GM19351 (cell line): ENCODE measurements at regions not wholly inside any gene's neighbourhood (a gene's known extent, or its start where the extent isn't known, plus 50 kb on each side); places are given as distances from the start of the nearest gene placed in this dataset.
"Not testable (repeated sequence)": the region's sequence is repeated elsewhere in the genome, so short reads cannot be mapped to it uniquely, and the experiment has no call there.

Experiments used
- ATAC-seq: cut with Tn5 transposase; IDR thresholded peaks from one replicate; pipeline ENCODE4 v1.9.1; 2021; ENCODE audit warnings: mild to moderate bottlenecking, moderate library complexity; ENCODE audit not compliant: unreplicated experiment

DNA sequence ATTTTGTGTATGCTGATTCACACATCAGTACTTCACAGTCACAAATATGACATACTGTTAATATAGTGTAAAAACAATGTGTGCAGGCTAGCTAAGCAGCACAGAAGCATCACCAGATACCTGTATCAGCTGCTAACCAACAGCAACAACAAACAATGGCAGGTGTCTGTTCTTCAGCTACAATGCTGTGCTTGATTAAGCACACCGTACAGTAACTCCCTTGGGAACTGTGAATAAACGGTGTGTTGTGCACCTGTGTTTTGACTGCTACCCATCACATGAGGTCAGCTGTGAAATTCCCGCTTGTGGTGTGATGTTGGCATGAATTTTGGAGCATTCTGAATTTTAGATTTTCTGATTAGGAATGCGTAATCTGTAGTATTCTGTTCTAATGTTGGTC lies 379.7 kb upstream of the FAT1 start:
- no peak for ATAC-seq

DNA sequence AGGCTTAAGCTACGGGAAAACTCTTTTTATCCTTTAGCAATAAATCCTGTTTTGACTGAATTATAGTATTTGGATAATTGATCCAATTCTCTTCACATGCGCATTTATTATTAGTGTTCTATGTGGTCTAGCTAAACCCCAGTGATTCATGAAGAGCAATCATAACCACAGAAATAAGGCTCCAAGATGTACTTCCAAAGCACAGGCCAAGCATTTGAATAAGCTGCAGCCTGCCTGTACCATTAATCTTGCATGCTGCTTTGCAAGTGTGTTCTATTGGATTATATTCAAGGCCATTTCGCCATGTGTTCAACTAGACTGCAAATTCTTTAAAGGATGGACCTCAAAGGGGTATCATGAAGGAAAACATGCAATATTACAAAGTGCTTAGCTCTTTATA lies 385.2 kb upstream of the FAT1 start:
- no peak for ATAC-seq

DNA sequence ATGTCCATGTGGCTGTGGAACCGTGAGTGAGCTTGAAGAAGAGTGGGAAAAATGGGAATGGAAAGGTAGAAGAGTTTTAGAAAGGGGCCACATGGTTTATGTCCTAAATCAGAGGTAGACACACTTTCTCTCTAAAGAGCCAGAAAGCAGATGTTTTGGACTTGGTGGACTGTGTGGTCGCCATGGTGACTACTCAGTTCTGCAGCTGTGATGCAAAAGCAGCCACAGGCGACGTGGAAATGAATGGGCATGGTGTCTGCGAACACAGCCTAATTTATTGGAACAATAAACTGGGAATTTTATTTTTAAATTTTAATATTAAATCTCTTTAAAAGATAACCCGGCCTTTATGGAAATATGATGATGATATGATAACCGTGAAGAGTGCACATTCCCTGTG lies 386.0 kb upstream of the FAT1 start:
- no peak for ATAC-seq

DNA sequence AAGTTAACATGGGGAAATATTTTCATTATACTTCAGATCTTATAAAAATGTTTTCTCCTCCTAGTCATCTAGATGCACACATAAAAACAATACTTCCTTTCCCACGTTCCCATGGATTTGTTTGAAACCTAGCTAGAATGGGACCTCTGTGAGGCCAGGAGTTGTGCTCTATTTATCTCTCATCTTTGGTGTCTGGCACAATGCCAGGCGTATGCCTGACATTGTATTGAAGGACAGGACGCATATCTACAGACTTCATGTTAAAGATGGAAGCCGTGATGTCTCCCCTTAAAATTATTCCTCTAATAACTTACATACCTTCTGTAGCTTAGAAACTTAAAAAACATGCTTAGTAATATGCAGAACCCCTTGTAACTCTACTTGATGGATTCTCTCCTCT lies 394.5 kb upstream of the FAT1 start:
- no peak for ATAC-seq

DNA sequence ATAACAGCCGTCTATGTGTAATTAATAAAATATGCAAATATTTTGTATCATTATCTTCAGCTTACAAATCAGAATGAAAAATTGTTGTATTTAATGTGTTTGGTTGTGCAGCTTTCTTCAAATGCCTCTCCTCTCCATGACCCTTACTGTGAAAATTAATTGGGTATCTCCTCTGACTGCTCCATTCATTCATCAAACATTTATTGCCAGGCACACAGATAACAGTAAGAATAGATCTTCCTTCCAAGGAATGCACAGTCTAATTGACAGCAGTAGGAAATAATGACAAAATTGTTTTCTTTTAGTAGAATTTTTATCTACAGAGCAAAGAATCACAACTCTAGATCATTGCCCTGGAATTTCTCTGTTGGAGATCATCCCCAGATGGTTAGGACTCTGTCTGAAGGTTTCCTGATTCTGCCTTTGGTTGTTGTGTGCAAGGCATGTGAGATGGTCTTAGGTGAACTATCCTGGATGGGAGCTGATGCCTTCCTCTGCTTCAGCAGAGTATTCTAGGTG lies 395.0 kb upstream of the FAT1 start:
- ATAC-seq, result no peak

DNA sequence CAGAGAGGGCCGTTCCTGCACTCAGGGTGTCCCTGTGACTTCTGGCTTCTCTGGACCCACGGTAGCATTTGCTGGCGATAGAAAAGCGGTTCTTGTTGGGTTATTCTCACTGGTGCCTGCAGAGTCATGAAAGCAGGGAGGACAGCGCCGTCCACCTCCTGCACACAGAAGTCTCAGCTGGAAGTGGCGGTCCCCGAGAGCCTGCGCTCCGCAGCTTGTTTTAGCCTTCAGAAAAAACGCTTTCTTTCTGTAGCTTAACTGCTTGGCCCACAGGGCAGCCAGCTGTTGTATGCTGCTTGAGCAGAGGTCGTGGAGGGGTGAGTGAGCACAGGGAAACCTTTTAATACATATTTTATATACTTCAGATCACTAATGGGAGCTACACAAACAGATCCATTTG lies 400.7 kb upstream of the FAT1 start:
- no peak for ATAC-seq

DNA sequence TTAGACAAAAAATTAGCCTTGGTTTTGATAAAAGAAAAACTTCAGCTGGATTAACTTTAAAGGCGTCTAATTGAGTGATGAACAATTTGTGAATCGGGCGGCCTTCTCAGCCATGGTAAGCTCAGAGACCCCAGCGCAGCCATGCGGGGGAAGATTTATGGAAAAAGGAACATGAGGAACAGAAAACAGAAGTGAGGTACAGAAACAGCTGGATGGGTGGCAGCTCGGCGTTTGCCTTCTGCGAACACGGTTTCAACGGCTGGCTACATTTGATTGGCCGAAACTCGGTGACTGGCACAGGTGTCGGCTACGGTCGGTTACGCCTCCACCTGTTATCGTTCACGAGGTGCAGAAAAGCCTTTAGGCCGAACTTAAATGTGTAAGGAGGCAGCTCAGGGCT lies 401.4 kb upstream of the FAT1 start:
- no peak for ATAC-seq

DNA sequence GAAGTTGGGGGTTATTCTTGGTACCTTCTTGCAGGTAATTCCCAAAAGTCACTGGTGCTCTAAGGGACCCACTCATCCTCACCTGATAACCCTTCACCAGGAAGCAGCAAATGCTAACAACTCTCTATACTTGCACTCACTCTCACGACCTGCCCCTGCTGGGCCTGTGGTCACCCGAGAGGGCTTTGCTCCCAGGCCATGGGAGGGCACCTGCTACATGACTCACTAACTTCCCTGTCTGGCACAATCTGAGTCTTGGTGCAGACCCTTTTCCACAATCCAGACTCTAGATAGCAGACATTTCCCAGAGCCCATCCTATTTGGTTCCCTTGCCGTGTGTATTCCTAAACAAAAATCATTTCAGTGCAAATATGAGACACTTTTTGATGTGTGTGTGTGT lies 403.8 kb upstream of the FAT1 start:
- ATAC-seq, result no peak

DNA sequence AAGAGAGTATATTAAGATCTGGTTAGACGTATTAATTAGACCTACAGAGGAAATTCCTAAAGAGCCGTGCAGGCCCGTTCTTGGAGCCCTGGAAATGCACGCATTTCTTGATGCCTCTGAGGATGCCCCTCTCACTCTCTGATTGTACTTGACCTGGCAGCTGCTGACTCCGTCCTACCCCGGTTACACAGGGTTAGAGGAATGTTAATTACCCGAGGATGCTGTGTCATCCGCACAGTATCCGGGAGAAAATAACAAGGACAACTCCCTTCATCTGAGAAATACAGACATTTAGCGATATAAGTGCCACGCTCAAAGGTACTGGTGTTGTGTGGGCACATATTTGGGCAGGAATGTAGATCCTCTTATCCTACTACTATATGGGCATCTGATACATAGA lies 404.6 kb upstream of the FAT1 start:
- ATAC-seq, result no peak

DNA sequence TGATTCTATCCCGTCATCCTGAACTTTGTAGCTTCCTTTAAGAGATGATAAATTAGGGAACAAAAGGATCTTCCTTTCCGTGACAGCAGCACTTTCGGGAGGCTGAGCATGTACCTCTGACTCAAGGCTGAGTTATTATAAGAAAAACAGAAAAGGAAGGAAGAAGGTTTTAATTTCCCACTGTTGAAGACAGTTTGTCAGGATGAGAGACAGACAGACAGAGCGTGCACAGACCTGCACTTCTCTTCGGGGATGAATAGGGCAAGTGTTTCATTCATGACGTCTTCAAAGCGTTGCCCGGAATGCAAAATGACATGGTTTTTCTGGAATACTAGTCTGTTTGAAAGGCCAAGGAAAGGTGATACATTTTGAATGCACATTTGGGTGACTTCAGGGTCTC lies 405.3 kb upstream of the FAT1 start:
- no peak for ATAC-seq

DNA sequence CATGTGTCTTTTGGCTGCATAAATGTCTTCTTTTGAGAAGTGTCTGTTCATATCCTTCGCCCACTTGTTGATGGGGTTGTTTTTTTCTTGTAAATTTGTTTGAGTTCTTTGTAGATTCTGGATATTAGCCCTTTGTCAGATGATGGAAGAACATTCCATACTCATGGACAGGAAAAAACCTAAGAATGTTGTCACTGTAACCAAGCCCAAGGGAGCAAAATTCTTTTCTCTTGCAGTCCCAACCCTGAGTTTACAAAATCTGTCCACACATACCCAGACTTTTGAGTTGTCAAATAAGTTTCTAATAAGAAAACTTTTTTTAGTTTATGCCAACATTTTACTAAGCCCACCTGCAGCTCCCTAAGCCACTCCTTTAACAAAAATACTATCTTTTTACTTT lies 408.2 kb upstream of the FAT1 start:
- ATAC-seq, result not testable (repeated sequence)

DNA sequence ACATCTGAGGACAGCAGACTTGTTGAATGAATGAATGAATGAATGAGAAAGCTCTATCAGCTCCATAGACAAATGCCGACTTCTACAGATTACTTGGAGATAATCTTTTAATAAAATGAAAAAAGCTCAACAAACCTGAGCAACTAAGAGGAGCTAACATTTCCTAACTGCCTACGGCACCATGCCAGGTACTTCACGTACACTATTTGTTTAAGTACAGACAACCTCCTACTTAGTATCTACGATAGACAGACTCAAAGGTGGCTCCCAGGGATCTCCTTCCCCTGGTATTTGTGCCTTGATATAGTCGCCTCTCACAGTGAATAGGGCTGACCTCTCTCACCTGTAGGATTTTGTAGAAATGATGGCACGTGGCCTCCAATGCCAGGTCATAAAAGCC lies 412.2 kb upstream of the FAT1 start:
- no peak for ATAC-seq

DNA sequence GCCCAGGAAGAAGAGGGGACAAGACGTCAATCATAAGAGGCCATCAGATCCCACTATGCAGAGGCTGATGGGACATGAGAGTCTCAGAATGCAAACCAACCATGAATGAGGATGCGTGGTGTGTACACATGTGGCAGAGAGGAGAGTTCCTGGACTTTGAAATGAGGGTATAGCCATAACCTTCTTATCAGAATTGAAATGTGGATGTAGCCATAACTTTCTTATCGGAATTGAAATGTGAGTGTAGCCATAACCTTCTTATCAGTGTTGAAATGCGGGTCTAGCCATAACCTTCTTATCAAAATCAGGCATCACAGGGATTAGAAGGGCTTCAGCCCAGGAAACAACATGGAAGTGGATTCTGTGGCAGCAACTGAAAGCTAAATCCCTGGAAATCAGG lies 415.5 kb upstream of the FAT1 start:
- no peak for ATAC-seq

DNA sequence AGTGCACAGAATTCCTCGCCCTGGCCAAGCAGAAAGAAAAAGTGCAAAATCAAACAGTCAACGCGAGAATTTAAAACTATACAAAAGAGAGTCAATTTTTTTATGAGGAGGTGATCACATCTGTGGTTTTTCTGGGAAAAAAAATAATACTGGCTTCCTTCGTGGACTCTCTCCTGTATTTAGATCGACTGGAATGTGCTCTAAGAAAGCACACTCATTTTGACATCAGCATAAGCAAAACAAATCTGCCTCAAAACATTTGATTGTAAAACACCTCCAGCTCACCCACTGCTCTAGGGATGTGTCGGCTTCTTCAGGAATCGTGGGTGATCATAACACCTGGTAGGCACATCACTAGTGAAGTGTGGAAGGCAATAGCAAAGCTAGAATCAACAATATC lies 417.4 kb upstream of the FAT1 start:
- no peak for ATAC-seq

DNA sequence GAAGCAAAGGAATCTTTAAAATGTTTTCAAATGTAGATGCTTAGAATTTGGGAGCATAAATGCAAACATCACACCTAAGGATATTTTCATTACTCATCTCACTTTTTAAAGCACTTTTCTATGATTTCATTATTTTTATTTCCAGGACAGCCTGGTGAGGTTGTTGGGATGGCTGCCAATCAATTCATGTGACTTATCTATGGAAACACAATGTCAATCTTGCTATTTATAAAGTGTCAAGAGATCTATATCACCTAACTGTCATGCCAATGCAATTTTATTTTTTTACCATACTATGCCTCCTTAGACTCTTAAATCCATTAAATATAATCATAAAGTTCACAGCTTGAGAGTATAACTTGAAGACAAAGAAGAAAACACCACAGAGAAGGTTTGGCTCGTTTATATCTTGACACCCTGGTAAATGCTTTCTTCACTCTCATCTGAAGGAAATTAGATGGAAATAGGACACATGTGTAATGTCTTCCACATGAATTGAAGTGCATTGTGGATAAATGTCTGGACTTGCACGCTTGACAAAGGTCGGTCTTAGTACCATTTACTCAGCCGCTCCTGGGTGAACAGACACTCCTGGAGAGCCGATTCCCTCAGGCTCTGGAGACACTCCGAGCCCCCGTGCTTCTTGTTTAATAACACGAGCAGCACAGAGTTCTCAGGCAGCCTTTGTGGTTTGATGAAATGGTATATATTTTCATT lies 425.7 kb upstream of the FAT1 start:
- ATAC-seq, result no peak

DNA sequence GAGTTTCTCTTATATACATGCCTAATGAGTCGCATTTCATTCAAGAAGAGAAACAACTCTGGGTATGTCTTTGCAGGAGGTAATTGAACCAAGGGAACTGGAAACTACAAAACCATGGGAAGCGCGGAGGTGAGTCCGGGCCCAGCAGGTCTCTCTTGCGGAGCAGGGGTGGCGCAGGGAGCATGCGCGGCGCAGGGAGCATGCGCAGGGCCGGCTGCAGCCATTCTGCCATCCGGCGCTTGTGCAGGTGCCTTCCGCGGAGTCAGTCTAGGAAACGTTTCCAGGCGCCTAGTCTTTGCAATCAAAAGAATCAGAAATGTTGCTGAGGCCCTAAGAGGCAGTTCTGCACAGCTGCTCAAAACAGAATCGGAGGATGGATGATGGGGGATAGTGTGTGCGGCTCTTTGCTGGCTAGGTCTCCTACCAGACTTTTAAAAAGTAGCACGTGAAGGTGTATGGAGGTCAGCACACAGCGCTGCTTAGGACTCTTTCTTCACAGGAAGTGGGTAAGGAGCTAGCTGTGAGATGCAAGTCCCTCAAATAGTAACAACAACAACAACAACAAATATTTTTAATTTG lies 433.8 kb upstream of the FAT1 start:
- no peak for ATAC-seq

DNA sequence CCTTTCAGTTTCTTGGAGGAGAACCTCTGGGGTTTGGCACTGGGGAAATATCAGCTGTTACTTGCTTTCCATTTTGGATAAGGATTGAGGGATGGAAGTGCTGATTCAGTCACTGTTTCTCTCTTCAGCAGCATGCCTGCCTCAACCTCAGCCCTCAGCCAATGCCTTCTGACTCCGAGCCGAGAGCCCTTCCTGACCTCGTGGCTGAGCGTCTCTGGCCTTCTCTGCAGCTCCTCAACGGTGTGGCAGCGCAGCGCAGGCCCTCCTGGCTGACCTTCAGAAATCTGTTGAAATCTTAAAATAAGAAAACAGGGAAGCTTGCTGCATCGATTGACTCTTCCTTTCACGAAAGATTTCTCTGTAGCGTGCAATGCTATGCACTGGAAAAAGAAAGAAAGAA lies 434.3 kb upstream of the FAT1 start:
- ATAC-seq, result no peak

DNA sequence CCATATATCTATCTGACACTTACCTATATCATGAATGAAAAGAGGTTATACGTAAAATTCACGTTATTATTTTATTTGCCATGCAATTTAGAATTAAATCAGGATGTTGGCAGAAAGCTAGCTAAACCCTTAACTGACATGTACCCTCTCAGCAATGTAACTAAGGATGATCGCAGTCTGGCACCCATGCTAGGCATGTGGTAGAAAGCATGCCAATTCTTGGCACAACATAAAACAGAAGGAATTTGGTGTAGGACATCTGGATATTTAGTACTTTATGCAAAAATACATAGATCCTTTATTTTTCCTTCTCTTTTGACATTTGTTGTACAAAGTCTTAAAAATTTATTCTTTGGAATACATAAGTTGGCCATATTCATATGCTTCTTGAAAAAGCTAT lies 436.8 kb upstream of the FAT1 start:
- ATAC-seq, result no peak

DNA sequence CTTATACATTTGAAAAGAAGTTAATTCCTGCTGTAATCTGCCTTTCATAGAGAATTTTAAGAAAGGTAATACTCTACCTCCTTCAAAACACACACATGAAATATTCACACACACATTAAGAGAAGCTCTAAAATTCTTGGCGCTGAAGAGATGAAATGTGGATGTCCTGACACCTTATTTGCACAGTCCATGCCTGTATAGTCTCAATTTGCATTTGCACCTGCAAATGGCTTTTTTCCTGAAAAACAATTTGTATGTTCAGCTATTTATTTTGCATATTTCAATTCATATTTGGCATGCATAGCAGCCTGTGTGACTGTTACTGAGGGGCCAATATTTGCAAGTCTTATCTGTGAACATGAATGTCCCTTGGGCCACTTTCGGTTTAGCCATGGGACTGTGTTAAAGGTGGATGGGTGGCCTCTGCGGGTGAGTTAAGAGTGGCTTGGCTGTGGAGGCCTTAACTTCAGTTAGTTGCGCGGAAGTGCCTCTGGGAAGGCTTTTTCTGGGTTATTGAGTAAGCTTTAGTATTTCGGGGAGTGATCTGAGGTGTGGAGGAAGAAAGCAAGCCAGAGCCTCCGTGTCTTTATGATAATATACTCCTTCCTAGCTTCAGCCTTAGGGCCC lies 443.3 kb upstream of the FAT1 start:
- ATAC-seq, result no peak

DNA sequence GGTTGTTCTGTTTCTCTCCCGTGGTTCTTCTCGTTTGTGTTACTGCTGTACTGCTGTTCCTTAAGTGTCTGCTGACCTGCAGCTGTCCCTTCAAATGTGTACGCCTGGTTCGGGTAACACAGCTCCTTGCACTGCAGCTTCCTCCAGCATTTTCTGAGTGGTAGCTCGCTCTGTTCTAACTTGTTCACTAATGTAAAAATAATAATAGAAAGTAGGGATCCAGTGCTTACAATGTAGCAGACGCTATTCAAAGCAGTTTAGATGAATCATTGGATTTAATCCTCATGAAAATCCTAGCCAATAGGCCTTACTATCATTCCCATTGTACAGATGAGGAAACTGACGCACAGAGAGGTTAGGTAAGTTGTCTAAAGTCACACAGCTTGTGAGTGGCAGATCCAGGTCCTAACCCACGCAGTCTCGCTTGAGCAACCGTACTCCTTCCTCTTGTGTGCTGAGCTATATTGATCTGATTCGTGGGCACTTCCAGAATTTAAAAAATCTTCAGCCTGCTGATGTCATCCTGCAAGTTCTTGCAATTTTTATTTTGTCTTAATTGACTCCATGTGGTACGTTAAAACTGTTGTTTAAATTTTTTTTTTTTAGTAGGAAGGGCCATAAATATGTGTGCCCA lies 448.2 kb upstream of the FAT1 start:
- no peak for ATAC-seq

DNA sequence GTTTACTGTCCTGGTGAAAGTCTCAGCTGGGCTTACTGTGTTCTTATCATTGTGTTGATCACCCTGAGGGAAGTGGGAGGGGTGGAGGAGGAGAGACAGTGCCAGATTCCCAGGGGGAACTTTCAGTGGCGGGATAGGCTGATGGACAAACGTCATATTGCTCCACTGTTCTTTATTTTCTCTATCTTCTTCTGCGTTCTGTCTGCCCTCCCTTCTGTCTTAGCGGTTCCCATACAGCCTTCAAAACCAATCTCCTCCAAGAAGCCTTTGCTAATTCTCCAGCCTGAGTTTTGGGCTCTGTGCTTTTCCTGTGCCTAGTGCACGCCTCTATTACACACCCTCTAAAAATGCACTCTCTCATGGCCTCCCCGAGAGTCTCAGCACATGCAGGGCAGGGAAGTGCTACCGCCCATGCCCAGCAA lies 448.7 kb upstream of the FAT1 start:
- no peak for ATAC-seq

DNA sequence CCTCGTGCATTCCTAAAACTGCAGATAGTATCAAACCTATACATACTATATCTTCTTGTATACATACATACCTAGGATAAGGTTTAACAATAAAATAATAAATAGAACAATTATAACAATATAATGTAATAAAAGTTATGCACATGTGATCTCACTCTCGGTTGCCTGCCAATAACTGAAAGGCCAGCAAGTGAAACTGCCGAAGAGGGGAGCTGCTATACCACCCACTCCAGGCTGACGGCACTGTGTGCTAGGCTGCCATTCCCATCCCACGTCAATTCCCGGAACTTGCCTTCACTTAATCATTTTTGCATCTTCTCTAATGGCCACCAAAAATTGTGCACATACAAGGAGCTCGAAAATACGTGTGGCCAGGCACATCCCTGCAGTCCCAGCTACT lies 451.1 kb upstream of the FAT1 start:
- ATAC-seq, result no peak
